GM18502 (cell line): ENCODE measurements at regions not wholly inside any gene's neighbourhood (a gene's known extent, or its start where the extent isn't known, plus 50 kb on each side); places are given as distances from the start of the nearest gene placed in this dataset.

Experiments
- ATAC-seq: cut with Tn5 transposase; IDR thresholded peaks from one replicate; pipeline ENCODE4 v1.9.1; 2021; ENCODE audit warnings: mild to moderate bottlenecking; ENCODE audit not compliant: unreplicated experiment, poor library complexity

DNA sequence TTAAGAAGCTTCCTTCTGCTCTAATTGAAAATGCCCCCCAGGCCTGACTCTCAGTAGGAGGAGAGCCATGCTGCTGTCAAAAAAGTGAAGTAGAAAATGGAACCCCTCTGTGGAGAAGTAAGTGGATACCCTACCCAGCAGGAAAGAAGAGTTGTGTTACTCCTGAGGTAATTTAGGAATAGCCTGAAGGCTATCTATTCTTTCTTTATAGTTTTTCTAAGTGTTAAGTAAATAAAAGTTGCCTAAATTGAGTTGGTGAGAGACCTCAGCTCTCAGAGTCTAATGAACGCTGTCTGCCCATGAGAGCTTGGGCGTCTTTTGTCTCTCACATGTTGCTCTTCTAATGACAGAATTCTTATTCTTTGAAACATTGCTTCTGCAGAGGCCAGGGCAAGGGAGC is 116.2 kb downstream of the NSUN3 start:
- no peak for ATAC-seq

DNA sequence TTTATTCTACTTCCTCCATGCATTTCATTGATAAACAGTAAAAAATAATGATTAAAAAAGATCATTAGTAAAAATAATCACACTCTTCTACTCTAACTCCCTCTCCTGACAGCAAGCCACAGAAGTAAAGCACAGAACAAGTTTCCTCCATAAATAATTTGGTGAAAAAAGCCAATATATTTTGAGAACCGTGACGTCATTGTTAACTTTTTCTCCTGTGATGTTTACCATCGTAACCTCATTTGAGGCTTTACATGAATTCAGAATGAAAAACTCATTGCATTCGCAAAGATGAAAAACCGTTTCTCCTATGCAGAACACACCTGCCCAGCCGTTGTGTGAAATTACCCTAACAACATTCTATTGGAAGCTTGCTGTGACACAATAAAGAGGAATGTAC is 120.7 kb downstream of the NSUN3 start:
- ATAC-seq: no peak

DNA sequence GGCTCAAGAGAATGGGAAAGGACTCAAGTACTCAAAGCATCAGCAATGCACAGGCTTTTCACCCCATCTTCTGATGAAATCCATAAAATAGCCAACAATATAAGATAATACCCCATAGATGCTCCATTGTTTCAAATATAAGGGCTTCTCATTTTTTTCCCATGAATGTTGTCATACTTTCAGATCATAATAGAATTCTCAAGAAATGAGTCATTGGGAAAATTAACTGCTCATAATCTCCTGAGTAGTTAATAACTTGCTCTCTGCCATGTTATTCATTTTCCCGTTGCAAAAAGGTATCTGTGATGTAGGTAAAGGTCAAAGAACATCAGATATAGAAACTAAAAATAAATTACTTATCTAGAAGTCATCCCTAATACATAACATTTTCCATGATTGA is 121.9 kb downstream of the NSUN3 start:
- ATAC-seq: no peak

GRCh38 chr3:94185753-94186152 is 122.9 kb downstream of the NSUN3 start:
- ATAC-seq: no peak

- no peak for ATAC-seq
These were observed 124.8 kb downstream of the NSUN3 start for GRCh38 chr3:94187697-94188096.

- no peak for ATAC-seq
These were observed 132.5 kb downstream of the NSUN3 start for GRCh38 chr3:94195381-94195780.

GRCh38 chr3:94206291-94206690 is 143.4 kb downstream of the NSUN3 start:
- ATAC-seq: no peak

DNA sequence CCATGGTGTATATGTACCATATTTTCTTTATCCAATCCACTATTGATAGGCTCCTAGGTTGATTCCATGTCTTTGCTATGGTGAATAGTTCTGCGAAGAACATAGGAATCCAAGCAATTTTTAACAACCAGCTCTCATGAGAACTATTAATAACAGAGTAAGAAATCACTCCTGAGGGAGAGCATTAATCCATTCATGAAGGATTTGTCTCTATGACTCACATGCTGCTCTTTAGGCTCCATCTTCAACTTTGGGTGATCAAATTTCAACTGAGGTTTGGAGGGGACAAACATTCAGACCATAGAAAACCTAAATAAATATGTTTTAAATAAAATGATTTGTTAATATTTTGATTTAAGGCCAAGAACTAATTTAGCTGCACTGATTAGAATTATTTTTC is 147.4 kb downstream of the NSUN3 start:
- no peak for ATAC-seq

- no peak for ATAC-seq
These were observed 154.5 kb downstream of the NSUN3 start for GRCh38 chr3:94217406-94217805.

DNA sequence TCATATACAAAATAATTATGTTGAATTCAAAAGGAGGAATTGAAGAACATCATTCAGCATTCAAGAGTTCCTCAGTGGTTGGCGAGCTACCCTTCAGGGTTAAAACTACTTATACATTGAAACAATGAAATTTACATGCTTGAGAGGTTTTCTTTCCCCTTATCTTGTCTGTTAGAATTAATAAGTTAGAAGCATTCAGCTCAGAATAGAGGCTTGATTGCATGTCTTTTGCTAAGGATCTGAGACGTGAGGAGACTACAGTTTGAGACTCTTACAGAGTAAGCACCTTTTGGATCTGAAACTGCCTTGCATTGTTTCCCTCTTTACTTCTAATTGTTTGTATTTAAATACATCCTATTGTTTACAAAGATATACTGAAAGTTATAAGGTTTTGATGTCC is 157.6 kb downstream of the NSUN3 start:
- ATAC-seq: no peak

- ATAC-seq: no peak
These were observed 159.0 kb downstream of the NSUN3 start for GRCh38 chr3:94221829-94222228.

GRCh38 chr3:94225148-94225865 is 162.4 kb downstream of the NSUN3 start:
- ATAC-seq: no peak

DNA sequence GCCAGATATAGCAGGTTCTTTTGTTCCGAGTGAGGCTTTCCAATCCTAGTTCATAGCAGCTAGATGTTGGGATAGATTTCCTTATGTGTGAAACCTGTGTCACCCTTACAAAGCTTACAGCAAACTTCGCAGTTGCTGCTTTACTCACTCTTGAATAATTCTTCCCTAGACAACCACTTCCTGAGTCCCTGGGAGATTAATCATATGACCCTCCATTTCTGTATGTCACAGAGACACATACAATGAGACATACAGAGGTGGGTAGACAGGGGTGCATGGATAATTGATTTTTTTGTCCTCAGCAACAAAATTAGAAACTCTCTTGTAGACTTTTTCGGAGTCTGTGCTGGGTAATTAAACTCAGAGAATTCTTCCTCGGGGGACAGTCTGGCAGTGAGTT is 163.2 kb downstream of the NSUN3 start:
- ATAC-seq: no peak

DNA sequence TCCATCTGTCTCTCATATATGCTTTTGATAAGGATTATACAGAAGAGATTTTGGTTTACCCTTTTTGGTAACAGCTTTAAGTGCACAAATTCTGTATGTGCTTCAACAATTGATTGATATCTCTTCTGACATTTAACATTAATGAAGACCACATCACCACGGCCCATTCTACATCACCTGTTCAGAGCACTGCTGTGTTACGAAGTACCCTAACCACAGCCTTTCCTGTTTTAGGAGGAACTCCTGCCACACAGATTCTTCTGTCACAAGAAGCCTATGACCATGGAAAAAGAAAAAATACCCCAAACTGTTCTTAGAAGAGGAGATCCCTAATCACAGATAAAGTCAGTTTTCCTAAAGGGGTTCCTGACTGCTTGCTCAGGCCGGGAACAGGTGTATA is 170.1 kb downstream of the NSUN3 start:
- ATAC-seq: no peak

DNA sequence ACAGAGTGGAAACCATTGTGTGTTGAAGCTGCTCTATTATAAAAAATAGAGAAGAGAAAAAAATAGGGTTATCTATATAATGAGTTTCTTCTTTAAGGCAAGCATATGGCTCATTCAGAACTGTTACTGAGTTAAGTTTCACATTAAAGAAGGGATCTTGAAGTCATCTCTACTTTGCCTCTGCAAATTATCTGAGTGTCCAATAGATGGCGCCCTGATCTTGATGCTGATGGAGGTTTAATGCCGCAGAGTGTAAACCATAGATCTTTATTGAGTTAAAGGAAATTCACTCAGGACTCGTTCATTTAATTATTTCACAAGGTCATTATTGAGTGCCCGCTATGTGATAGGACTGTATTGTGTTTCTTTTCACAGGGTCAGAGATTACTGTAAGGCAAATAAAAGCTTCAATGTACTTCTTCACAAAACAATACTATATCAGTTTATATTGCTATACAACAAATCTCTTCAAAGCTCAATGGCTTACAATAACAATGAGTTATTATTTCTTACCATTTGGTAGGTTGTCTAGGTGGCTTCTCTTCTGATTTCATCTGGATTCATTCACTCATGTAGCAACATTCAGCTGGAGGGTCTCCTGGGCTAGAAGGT is 171.4 kb downstream of the NSUN3 start:
- ATAC-seq: peak; percentile 94

- no peak for ATAC-seq
These were observed 179.1 kb downstream of the NSUN3 start for GRCh38 chr3:94241986-94242385.

DNA sequence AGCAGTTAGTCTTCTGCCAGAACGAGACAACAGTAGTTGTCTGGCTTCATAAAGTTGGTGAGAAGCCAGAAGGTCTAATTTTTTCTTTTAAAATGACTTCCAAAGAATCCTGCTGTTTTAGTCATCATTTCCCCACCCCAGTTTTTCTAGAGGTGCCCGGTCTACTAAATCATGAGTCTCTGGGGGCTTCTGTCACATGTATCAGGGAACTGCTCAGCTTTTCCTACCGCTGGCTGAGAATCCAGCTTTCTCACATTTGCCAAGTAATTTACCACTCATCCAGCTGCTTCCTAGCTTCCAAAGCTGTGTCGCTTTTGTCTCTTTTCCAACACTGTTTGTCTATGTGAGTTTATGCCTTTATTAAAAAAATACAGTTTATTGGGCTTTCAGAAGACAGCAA is 183.3 kb downstream of the NSUN3 start:
- no peak for ATAC-seq

DNA sequence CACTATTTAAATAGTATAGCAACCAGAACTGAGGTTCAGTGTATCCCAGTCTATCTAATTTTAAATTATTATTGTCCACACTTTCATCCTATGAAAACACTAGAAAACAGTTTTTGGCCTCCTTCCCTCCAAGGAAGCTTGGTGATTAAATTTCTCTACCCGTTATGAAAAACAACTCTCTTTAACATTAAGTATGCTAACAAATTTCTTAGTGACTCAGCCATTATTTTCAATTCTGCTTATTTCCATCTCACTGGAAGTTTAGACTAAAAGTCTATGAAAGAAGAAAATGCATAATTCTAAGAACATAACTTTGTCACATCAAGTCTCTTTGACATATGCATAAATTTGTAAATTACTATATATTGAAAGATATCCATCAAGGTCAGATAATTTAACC is 185.2 kb downstream of the NSUN3 start:
- ATAC-seq: no peak

GRCh38 chr3:94249491-94250079 is 186.7 kb downstream of the NSUN3 start:
- peak; percentile 97 for ATAC-seq

GRCh38 chr3:94251566-94251965 is 188.7 kb downstream of the NSUN3 start:
- no peak for ATAC-seq

DNA sequence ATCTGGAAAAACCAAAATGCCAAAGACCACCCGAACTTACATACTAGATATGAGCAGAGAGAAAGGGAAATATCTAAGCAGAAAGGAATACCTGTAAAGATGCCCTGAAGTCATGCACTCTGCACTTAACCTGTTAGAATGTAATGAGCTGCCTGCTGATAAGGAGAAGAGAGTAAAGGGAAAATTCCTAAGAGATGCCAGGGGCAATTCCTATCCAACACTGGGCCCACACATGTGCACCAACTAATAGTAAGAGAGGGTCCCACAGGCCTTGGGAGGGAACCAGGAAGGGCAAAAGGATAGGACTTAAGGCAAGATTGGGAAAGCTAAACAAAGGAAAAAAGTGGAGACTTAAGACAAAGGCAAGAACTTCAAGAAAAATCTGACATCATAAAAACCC is 189.5 kb downstream of the NSUN3 start:
- ATAC-seq: no peak
